ENCODE measurements at regions not wholly inside any gene's neighbourhood (a gene's known extent, or its start where the extent isn't known, plus 50 kb on each side); places are given as distances from the start of the nearest gene placed in this dataset.

GRCh38 chr7:118041251-118041878, 142.6 kb upstream of the LSM8 start:
- Histone ChIP-seq H3K27me3 (ENCODE audit: insufficient read depth, low read depth) (no peaks in the 10 kb centered on the region), H3K4me2 (no peak overlapping the region), H4K20me1 (ENCODE audit: insufficient read depth) (no peaks in the 10 kb centered on the region), H3K36me3 (ENCODE audit: low read depth) (no peaks in the 10 kb centered on the region), H3K79me2 (ENCODE audit: low read depth) (no peaks in the 10 kb centered on the region), H3K9me2 (ENCODE audit: insufficient read depth) (no peaks in the 10 kb centered on the region), H3K9me3 (ENCODE audit: insufficient read depth, low read depth) (no peaks in the 10 kb centered on the region), H3K4me3 (no peak overlapping the region), H3K4me1 (replicated peaks; ENCODE audit: insufficient read depth) (no peaks in the 10 kb centered on the region), H3K27ac (no peak overlapping the region), H2AFZ (no peak overlapping the region), H3F3A (ENCODE audit: insufficient read depth, low read depth) (no peaks in the 10 kb centered on the region)
- BruUV-seq (replicated peaks), result no TSS peak
- intact Hi-C loops (cut with micrococcal nuclease; ENCODE audit: unreplicated experiment), result no loop called here
- DNase-seq, result peak in 1 of 2 experiments; percentile 40
- TF ChIP-seq, protein P1, sequence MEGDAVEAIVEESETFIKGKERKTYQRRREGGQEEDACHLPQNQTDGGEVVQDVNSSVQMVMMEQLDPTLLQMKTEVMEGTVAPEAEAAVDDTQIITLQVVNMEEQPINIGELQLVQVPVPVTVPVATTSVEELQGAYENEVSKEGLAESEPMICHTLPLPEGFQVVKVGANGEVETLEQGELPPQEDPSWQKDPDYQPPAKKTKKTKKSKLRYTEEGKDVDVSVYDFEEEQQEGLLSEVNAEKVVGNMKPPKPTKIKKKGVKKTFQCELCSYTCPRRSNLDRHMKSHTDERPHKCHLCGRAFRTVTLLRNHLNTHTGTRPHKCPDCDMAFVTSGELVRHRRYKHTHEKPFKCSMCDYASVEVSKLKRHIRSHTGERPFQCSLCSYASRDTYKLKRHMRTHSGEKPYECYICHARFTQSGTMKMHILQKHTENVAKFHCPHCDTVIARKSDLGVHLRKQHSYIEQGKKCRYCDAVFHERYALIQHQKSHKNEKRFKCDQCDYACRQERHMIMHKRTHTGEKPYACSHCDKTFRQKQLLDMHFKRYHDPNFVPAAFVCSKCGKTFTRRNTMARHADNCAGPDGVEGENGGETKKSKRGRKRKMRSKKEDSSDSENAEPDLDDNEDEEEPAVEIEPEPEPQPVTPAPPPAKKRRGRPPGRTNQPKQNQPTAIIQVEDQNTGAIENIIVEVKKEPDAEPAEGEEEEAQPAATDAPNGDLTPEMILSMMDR (conservative IDR thresholded peaks at IDR 0.05), result no peak
- no peak for TF ChIP-seq EZH2 (IDR thresholded peaks at IDR 0.05; ENCODE audit: low read depth)
- CTCF ChIA-PET, result no interaction called here
- POLR2A ChIA-PET (ENCODE audit: unreplicated experiment), result no interaction called here

DNA sequence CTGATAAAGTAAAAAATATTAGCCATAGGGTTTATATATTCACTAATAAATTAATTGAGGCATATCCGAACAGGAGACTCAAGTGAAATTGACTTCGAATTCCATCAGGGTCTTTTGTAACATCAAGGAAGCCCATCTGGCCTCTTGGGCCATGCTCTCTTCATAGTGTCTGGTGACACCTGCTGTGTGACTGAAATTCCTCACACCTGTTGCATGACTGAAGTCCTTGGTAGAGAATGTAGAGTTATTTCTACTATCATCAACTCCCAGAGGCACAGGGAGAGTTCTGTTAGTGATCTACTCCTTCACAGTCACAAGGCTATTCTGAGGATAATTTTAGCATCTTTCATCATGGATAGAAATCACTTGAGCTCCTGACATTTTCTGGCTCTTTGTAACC, 138.3 kb upstream of the LSM8 start:
- TF ChIP-seq EZH2 (IDR thresholded peaks at IDR 0.05; ENCODE audit: low read depth), result no peak
- no peaks in the 10 kb centered on the region for H3K79me2 ChIP-seq (ENCODE audit: low read depth)
- CTCF ChIA-PET, result no interaction called here
- H3K9me3 ChIP-seq (ENCODE audit: insufficient read depth, low read depth), result no peaks in the 10 kb centered on the region
- no peak overlapping the region for H3K27ac ChIP-seq
- no peak overlapping the region for H2AFZ ChIP-seq
- no peaks in the 10 kb centered on the region for H3K9me2 ChIP-seq (ENCODE audit: insufficient read depth)
- no peaks in the 10 kb centered on the region for H3K36me3 ChIP-seq (ENCODE audit: low read depth)
- no peaks in the 10 kb centered on the region for H3F3A ChIP-seq (ENCODE audit: insufficient read depth, low read depth)
- BruUV-seq (replicated peaks), result no TSS peak
- H3K27me3 ChIP-seq (ENCODE audit: insufficient read depth, low read depth), result no peaks in the 10 kb centered on the region
- DNase-seq, result no peak
- no peak overlapping the region for H3K4me3 ChIP-seq
- no peak overlapping the region for H3K4me2 ChIP-seq
- no peaks in the 10 kb centered on the region for H4K20me1 ChIP-seq (ENCODE audit: insufficient read depth)
- H3K4me1 ChIP-seq (replicated peaks; ENCODE audit: insufficient read depth), result no peaks in the 10 kb centered on the region
- intact Hi-C loops (cut with micrococcal nuclease; ENCODE audit: unreplicated experiment), result no loop called here
- POLR2A ChIA-PET (ENCODE audit: unreplicated experiment), result no interaction called here

GRCh38 chr7:118046086-118046485, 137.9 kb upstream of the LSM8 start:
- Histone ChIP-seq H3K27ac (no peak overlapping the region), H3K36me3 (ENCODE audit: low read depth) (no peaks in the 10 kb centered on the region), H3K9me3 (ENCODE audit: insufficient read depth, low read depth) (no peaks in the 10 kb centered on the region), H3F3A (ENCODE audit: insufficient read depth, low read depth) (no peaks in the 10 kb centered on the region), H3K4me3 (no peak overlapping the region), H3K4me1 (replicated peaks; ENCODE audit: insufficient read depth) (no peaks in the 10 kb centered on the region), H3K27me3 (ENCODE audit: insufficient read depth, low read depth) (no peaks in the 10 kb centered on the region), H2AFZ (no peak overlapping the region), H4K20me1 (ENCODE audit: insufficient read depth) (no peaks in the 10 kb centered on the region), H3K9me2 (ENCODE audit: insufficient read depth) (no peaks in the 10 kb centered on the region), H3K4me2 (no peak overlapping the region), H3K79me2 (ENCODE audit: low read depth) (no peaks in the 10 kb centered on the region)
- BruUV-seq (replicated peaks), result no TSS peak
- intact Hi-C loops (cut with micrococcal nuclease; ENCODE audit: unreplicated experiment), result no loop called here
- ChIA-PET CTCF (no interaction called here), POLR2A (ENCODE audit: unreplicated experiment) (no interaction called here)
- TF ChIP-seq EZH2 (IDR thresholded peaks at IDR 0.05; ENCODE audit: low read depth), result no peak
- TF ChIP-seq, protein P1 (conservative IDR thresholded peaks at IDR 0.05), result no peak
- no peak for DNase-seq

DNA sequence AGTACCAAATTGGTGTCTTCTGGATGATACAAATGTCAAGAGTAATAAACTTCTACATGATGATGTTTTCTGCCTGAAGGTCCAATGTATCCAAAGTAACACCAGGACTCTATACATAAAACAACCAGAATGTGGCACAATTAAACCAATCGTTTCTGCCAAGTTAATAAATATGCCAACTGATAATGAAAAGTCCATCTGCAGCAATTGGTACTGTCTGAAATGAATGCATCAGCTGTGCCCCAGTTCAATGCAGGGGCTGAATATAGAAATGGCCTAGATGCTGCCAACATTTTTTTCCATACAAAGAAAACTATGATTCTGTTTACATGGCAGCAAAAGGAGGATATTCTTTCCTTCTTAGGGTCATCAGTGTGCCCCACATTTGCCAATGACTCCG, 137.2 kb upstream of the LSM8 start:
- Histone ChIP-seq H3K79me2 (ENCODE audit: low read depth) (no peaks in the 10 kb centered on the region), H3K27me3 (ENCODE audit: insufficient read depth, low read depth) (no peaks in the 10 kb centered on the region), H4K20me1 (ENCODE audit: insufficient read depth) (no peaks in the 10 kb centered on the region), H3K4me3 (no peak overlapping the region), H3F3A (ENCODE audit: insufficient read depth, low read depth) (no peaks in the 10 kb centered on the region), H3K9me2 (ENCODE audit: insufficient read depth) (no peaks in the 10 kb centered on the region), H3K4me1 (replicated peaks; ENCODE audit: insufficient read depth) (no peaks in the 10 kb centered on the region), H3K4me2 (no peak overlapping the region), H3K27ac (no peak overlapping the region), H2AFZ (no peak overlapping the region), H3K36me3 (ENCODE audit: low read depth) (no peaks in the 10 kb centered on the region), H3K9me3 (ENCODE audit: insufficient read depth, low read depth) (no peaks in the 10 kb centered on the region)
- CTCF ChIA-PET, result no interaction called here
- DNase-seq, result no peak
- intact Hi-C loops (cut with micrococcal nuclease; ENCODE audit: unreplicated experiment), result no loop called here
- BruUV-seq (replicated peaks), result no TSS peak
- TF ChIP-seq EZH2 (IDR thresholded peaks at IDR 0.05; ENCODE audit: low read depth), result no peak
- TF ChIP-seq, protein P1 (conservative IDR thresholded peaks at IDR 0.05), result no peak
- POLR2A ChIA-PET (ENCODE audit: unreplicated experiment), result no interaction called here
